Naive thymus-derived CD4-positive, alpha-beta T cell (primary cell): ENCODE measurements at regions not wholly inside any gene's neighbourhood (a gene's known extent, or its start where the extent isn't known, plus 50 kb on each side); places are given as distances from the start of the nearest gene placed in this dataset.

Experiments
- ATAC-seq: fragments of 150-1000 bp; cut with Tn5 transposase; 2 replicates; pipeline ENCODE4 v1.10.0; 2021; ENCODE audit warnings: mild to moderate bottlenecking, moderate library complexity
- CTCF ChIA-PET: fragments of 350-600 bp; sonication (Branson Sonifier 250); formaldehyde crosslinking; loops from one replicate; lab custom pipeline; 2021; ENCODE audit warnings: antibody characterized with exemption; lab: Charles Lee
- POLR2A ChIA-PET: fragments of 350-600 bp; sonication (Branson Sonifier 250); formaldehyde crosslinking; loops from one replicate; lab custom pipeline; 2021; ENCODE audit warnings: antibody characterized with exemption, inconsistent platforms; lab: Charles Lee
- DNase-seq, 9 donors: peaks; one replicate each; pipeline versions ENCODE4 v3.0.0 to v3.0.0-alpha.2; 2020 to 2022; ENCODE audit warnings: mixed read lengths in 1 of 9
- H3K27ac ChIP-seq: one replicate; pipeline ENCODE4 v1.7.0; 2013; ENCODE audit warnings: mild to moderate bottlenecking, low read depth, low read length, moderate library complexity
- H3K27me3 ChIP-seq, 2 donors: one replicate each; pipeline ENCODE4 v1.7.0; 2013; ENCODE audit warnings: low read length in 2 of 2, mild to moderate bottlenecking in 2 of 2, moderate library complexity in 2 of 2; ENCODE audit not compliant: control insufficient read depth in 2 of 2, insufficient read depth in 2 of 2
- H3K36me3 ChIP-seq, 3 experiments: 1 replicate in 2 of 3; 2 replicates in 1 of 3; pipeline ENCODE4 v1.7.0; 2013; ENCODE audit warnings: low read length in 3 of 3, mild to moderate bottlenecking in 3 of 3, moderate library complexity in 1 of 3; ENCODE audit not compliant: insufficient read depth in 3 of 3, control insufficient read depth in 2 of 3
- H3K4me1 ChIP-seq, 2 donors: one replicate each; pipeline ENCODE4 v1.7.0; 2013; ENCODE audit warnings: low read length in 2 of 2, mild to moderate bottlenecking in 2 of 2, moderate library complexity in 1 of 2; ENCODE audit not compliant: control insufficient read depth in 2 of 2, insufficient read depth in 2 of 2
- H3K4me3 ChIP-seq: 2 replicates; pipeline ENCODE4 v1.7.0; 2013; ENCODE audit warnings: mild to moderate bottlenecking, low read length
- H3K9me3 ChIP-seq, 3 experiments: 1 replicate in 2 of 3; 2 replicates in 1 of 3; pipeline ENCODE4 v1.7.0; 2013; ENCODE audit warnings: low read length in 3 of 3; ENCODE audit not compliant: control insufficient read depth in 2 of 3
- H3K27ac Mint-ChIP-seq, 9 donors: one replicate each; pipeline ENCODE4 v1.8.0; 2020 to 2022; ENCODE audit warnings: mixed read lengths in 9 of 9, mild to moderate bottlenecking in 8 of 9, moderate library complexity in 5 of 9, inconsistent platforms in 2 of 9
- H3K27me3 Mint-ChIP-seq, 5 donors: one replicate each; pipeline ENCODE4 v1.8.0; 2021 to 2022; ENCODE audit warnings: mixed read lengths in 5 of 5, mild to moderate bottlenecking in 1 of 5
- H3K36me3 Mint-ChIP-seq, 5 donors: one replicate each; pipeline ENCODE4 v1.8.0; 2020 to 2022; ENCODE audit warnings: mixed read lengths in 5 of 5, mild to moderate bottlenecking in 3 of 5, inconsistent platforms in 1 of 5
- H3K4me1 Mint-ChIP-seq, 7 donors: one replicate each; pipeline ENCODE4 v1.8.0; 2020 to 2022; ENCODE audit warnings: mixed read lengths in 7 of 7, mild to moderate bottlenecking in 3 of 7, inconsistent platforms in 1 of 7
- H3K4me3 Mint-ChIP-seq, 10 donors: one replicate each; pipeline ENCODE4 v1.8.0; 2020 to 2022; ENCODE audit warnings: mild to moderate bottlenecking in 10 of 10, mixed read lengths in 10 of 10, moderate library complexity in 6 of 10, inconsistent platforms in 2 of 10
- H3K9me3 Mint-ChIP-seq, 11 donors: one replicate each; pipeline ENCODE4 v1.8.0; 2020 to 2022; ENCODE audit warnings: mixed read lengths in 11 of 11, mild to moderate bottlenecking in 4 of 11, inconsistent platforms in 1 of 11, moderate library complexity in 1 of 11
- intact Hi-C, 2 donors: fragments of 100-400 bp; cut with micrococcal nuclease; formaldehyde crosslinking; loops; one replicate each; pipeline ENCODE4 v1.15.1; 2023

DNA sequence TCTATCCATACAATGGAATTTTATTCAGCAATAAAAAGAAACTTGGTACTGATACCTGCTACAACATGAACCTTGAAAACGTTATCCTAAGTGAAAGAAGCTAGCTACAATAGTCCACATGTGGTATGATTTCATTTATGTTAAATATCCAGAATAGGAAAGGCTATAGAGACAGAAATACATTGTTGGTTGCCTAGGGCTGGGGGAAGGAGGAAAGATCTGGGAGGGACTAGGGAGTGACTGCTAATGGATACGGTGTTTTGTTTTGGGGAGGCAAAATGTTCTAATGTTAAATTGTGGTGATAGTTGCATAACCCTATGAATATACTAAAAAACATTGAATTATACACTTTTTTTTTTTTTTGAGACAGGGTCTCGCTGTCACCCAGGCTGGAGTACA, 141.1 kb upstream of the ARX start:
- Histone ChIP-seq H3K4me3 (no peak overlapping the region), H3K36me3 (no peaks in the 10 kb centered on the region), H3K27ac (no peak overlapping the region), H3K27me3 (no peaks in the 10 kb centered on the region), H3K4me1 (no peaks in the 10 kb centered on the region), H3K9me3 (no peaks in the 10 kb centered on the region)
- intact Hi-C loops: no loop called here
- DNase-seq: no peak
- Mint-ChIP-seq H3K4me1 (no peaks in the 10 kb centered on the region), H3K27me3 (peaks cover 0 to 7% (median 6%) of the 10 kb centered on the region in 5 donors), H3K4me3 (no peak overlapping the region), H3K27ac (no peak overlapping the region), H3K36me3 (no peaks in the 10 kb centered on the region), H3K9me3 (peaks cover 0 to 2% (median 0%) of the 10 kb centered on the region in 11 donors)
- ChIA-PET CTCF (no interaction called here), POLR2A (no interaction called here)
- no peak for ATAC-seq

DNA sequence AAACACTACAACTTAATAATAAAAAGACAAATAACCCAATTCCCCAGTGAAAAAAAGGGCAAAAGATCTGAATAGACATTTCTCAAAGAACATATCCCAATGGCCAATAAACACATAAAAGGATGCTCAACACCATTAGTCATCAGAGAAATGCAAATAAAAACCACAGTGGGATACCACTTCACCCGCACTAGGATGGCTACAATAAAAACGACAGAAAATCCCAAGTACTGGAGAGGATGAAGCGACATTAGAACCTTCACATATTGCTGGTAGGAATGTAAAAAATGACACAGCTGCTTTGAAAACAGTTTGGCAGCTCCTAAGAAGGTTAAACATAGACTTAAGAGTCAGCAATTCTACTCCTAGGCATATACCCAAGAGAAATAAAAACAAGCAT, 140.6 kb upstream of the ARX start:
- Histone ChIP-seq H3K4me3 (no peak overlapping the region), H3K27ac (no peak overlapping the region), H3K9me3 (no peaks in the 10 kb centered on the region), H3K27me3 (no peaks in the 10 kb centered on the region), H3K36me3 (no peaks in the 10 kb centered on the region), H3K4me1 (no peaks in the 10 kb centered on the region)
- DNase-seq: no peak
- ATAC-seq: no peak
- intact Hi-C loops: no loop called here
- ChIA-PET POLR2A (no interaction called here), CTCF (no interaction called here)
- Mint-ChIP-seq H3K9me3 (peaks cover 0 to 2% (median 0%) of the 10 kb centered on the region in 11 donors), H3K4me3 (no peak overlapping the region), H3K27me3 (peaks cover 0 to 9% (median 6%) of the 10 kb centered on the region in 5 donors), H3K4me1 (peaks cover 0 to under 1% (median 0%) of the 10 kb centered on the region in 7 donors), H3K27ac (no peak overlapping the region), H3K36me3 (no peaks in the 10 kb centered on the region)

DNA sequence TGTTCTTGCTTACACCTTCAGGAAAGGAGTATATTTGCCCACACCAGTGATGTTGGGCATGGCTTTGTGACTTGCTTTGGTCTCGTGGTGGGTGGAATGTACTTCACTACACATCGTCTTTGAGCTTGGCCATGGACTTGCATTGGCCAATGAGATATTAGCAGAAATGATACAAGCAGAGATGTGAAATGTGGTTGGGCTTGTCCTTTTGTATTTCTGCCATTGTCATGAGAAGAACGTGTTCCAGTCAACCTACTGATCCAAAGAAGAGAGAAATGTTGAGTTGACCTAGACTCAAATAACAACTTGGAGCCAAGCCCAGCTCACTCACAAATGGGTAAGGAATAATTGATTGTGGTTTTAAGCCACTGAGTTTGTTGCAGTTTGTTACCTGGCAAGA, 138.4 kb upstream of the ARX start:
- peaks cover 0 to 2% (median 0%) of the 10 kb centered on the region in 7 donors for H3K4me1 Mint-ChIP-seq
- no peaks in the 10 kb centered on the region for H3K27me3 ChIP-seq
- H3K9me3 Mint-ChIP-seq: peaks cover 0 to 2% (median 0%) of the 10 kb centered on the region in 11 donors
- ATAC-seq (no peak), DNase-seq (no peak)
- H3K4me3 ChIP-seq: no peak overlapping the region
- no peak overlapping the region for H3K27ac Mint-ChIP-seq
- H3K9me3 ChIP-seq: no peaks in the 10 kb centered on the region
- H3K27ac ChIP-seq: no peak overlapping the region
- no peaks in the 10 kb centered on the region for H3K36me3 ChIP-seq
- ChIA-PET POLR2A (no interaction called here), CTCF (interaction anchor here (0.6 to 1.0 kb wide), 2 partner anchors 10 to 763 kb away, joined by 4 read pairs; no protein-coding TSS in a partner anchor)
- no peak overlapping the region for H3K4me3 Mint-ChIP-seq
- no peaks in the 10 kb centered on the region for H3K4me1 ChIP-seq
- H3K36me3 Mint-ChIP-seq: no peaks in the 10 kb centered on the region
- intact Hi-C loops: no loop called here
- peaks cover 0 to 9% (median 6%) of the 10 kb centered on the region in 5 donors for H3K27me3 Mint-ChIP-seq

DNA sequence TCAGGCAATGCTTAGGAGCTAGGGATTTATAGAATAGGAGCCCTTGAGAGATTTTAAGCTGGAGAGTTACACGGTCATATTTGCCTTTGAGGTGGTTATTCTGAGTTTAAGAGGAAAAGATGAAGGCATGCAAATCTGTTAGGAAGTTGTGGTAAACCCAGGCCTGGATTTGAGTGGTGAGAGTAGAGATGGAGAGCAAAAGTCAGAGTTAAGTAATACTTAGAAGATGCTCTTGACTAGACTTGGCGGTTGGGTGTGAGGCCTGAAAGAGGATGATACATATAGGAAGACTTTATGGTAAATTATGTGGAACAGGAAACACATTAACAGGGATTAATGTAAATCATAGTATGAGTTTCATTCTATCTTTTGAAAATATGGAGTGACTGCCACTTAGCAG, 136.0 kb upstream of the ARX start:
- no peaks in the 10 kb centered on the region for H3K4me1 ChIP-seq
- H3K9me3 ChIP-seq: no peaks in the 10 kb centered on the region
- Mint-ChIP-seq H3K4me1 (peaks cover 0 to 2% (median 0%) of the 10 kb centered on the region in 7 donors), H3K27ac (no peak overlapping the region), H3K4me3 (no peak overlapping the region), H3K36me3 (no peaks in the 10 kb centered on the region), H3K9me3 (peaks cover 0 to 4% (median 0%) of the 10 kb centered on the region in 11 donors), H3K27me3 (peaks cover 0 to 12% (median 2%) of the 10 kb centered on the region in 5 donors)
- DNase-seq: no peak
- H3K27me3 ChIP-seq: no peaks in the 10 kb centered on the region
- no peaks in the 10 kb centered on the region for H3K36me3 ChIP-seq
- no peak overlapping the region for H3K4me3 ChIP-seq
- CTCF ChIA-PET: no interaction called here
- intact Hi-C loops: no loop called here
- no peak for ATAC-seq
- POLR2A ChIA-PET: no interaction called here
- no peak overlapping the region for H3K27ac ChIP-seq

DNA sequence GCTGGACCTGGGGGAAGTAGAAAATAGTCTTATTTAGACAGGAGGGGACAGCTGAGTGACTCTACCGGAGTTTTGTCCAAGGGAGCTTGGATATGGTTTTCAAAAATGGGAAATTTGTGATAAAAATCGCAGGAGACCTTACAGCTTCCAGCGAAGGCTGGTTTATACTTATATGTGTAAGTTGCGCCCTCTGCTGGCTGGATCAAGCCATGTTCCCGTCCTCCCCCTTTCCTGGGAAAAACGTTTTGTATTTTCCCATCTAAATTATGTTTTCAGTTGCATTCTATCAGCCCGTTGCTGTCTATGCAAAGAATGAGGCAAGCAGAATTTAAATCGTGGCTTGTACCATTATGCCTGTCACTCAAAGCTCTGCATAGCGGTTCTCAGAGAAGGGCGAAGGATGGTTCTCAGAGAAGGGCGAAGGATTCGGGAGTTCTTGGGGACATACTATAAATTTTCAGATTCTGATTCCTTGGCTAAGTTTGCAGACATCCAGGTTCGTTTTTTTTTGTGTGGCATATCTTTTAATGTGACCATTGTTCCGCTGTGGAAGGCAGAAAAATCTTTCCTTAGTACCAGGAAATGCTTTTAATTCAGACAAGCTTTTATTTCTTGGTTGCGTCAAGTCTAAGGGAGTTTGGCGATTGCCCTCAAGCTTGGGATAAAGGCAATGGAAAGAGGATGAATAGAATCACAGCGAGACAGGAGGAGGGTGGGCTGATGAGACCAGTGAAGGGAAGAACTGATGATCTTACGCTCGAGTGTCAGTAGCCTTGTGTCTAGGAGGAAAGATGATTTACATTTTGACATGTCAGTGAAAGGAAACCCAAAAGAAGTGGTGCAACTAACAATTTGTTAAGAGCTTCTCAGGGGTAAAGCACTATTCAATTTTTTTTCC, 128.5 kb upstream of the ARX start:
- H3K4me1 ChIP-seq: no peaks in the 10 kb centered on the region
- DNase-seq (peak in 6 of 9 donors; percentile 5 to 23 (median 12)), ATAC-seq (no peak)
- no peaks in the 10 kb centered on the region for H3K36me3 Mint-ChIP-seq
- peaks cover under 1 to 15% (median 5%) of the 10 kb centered on the region in 5 donors for H3K27me3 Mint-ChIP-seq
- H3K9me3 Mint-ChIP-seq: peaks cover 0 to 3% (median 0%) of the 10 kb centered on the region in 11 donors
- ChIA-PET POLR2A (no interaction called here), CTCF (interaction anchor here (0.9 to 1.4 kb wide), 4 partner anchors 10 to 391 kb away, joined by 3 to 9 read pairs (median 4); no protein-coding TSS in a partner anchor)
- H3K4me3 Mint-ChIP-seq: peak overlapping the region in 1 of 10 donors; percentile 14
- H3K4me3 ChIP-seq: no peak overlapping the region
- H3K27ac ChIP-seq: no peak overlapping the region
- peaks cover 0 to 7% (median 0%) of the 10 kb centered on the region in 7 donors for H3K4me1 Mint-ChIP-seq
- no peak overlapping the region for H3K27ac Mint-ChIP-seq
- H3K9me3 ChIP-seq: no peaks in the 10 kb centered on the region
- no peaks in the 10 kb centered on the region for H3K36me3 ChIP-seq
- H3K27me3 ChIP-seq: no peaks in the 10 kb centered on the region
- intact Hi-C loops: loop anchor here in 1 of 2 donors (1.0 to 10.0 kb wide), 4 partner anchors 122 to 749 kb away; no protein-coding TSS in a partner anchor

DNA sequence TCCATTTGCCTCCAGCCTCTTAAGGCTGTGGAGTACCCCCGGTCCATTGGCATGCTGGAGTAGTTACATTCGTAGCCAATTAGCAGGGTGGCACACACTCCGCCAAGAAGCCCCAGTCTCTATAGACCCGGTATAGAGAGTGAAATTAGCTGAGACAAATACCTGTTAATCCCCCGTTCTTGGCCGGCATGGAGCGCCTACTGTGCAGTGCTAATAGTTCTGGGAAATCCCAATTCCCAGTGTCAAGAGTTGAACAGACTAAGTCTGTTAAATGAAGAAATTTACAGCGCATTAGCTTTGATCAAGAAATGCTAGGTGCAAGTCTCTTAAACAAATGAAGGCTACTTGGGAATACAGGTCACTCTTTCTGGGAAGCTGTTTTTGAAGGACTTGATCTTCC, 127.8 kb upstream of the ARX start:
- no peak overlapping the region for H3K4me3 Mint-ChIP-seq

More for the DNA sequence above, 127.8 kb upstream of the ARX start:
- POLR2A ChIA-PET: no interaction called here
- Mint-ChIP-seq H3K36me3 (no peaks in the 10 kb centered on the region), H3K27me3 (peaks cover under 1 to 15% (median 8%) of the 10 kb centered on the region in 5 donors), H3K27ac (no peak overlapping the region), H3K4me1 (peaks cover 0 to 7% (median 0%) of the 10 kb centered on the region in 7 donors), H3K9me3 (peaks cover 0 to 2% (median 0%) of the 10 kb centered on the region in 11 donors)
- ATAC-seq (no peak), DNase-seq (no peak)
- Histone ChIP-seq H3K4me1 (no peaks in the 10 kb centered on the region), H3K27ac (no peak overlapping the region), H3K9me3 (no peaks in the 10 kb centered on the region), H3K27me3 (no peaks in the 10 kb centered on the region), H3K4me3 (no peak overlapping the region), H3K36me3 (no peaks in the 10 kb centered on the region)
- intact Hi-C loops: loop anchor here in 1 of 2 donors (5.0 to 10.0 kb wide), 2 partner anchors 121 to 749 kb away; no protein-coding TSS in a partner anchor
- CTCF ChIA-PET: interaction anchor here (1.0 to 1.4 kb wide), 3 partner anchors 10 to 748 kb away, joined by 3 to 9 read pairs (median 4); no protein-coding TSS in a partner anchor
